Adrenal gland (tissue), 5 donors: ENCODE measurements at regions not wholly inside any gene's neighbourhood (a gene's known extent, or its start where the extent isn't known, plus 50 kb on each side); places are given as distances from the start of the nearest gene placed in this dataset.

Source experiments
- CTCF ChIP-seq, 6 experiments: fragments of 450-650 bp in 4 of 6; fragments of 200-600 bp in 2 of 6; sonication (generic) in 1 of 6; IDR thresholded peaks; 1 replicate in 5 of 6; 2 replicates in 1 of 6; pipeline versions ENCODE4 v1.5.1 to v1.8.0; 2016 to 2021; ENCODE audit warnings: antibody characterized with exemption in 6 of 6, mild to moderate bottlenecking in 2 of 6, moderate library complexity in 1 of 6
- POLR2A ChIP-seq, 2 donors: fragments of 450-650 bp; IDR thresholded peaks; one replicate each; pipeline ENCODE4 v1.6.1; 2017; ENCODE audit warnings: antibody characterized with exemption in 2 of 2, mild to moderate bottlenecking in 2 of 2, moderate library complexity in 1 of 2
- donor health status: DM: no; HTN: no; CAD: no.

GRCh38 chrX:112913807-112914206 is 73.2 kb upstream of the AMOT start:
- TF ChIP-seq CTCF (IDR thresholded peaks at IDR 0.05) (no peak), POLR2A (IDR thresholded peaks at IDR 0.05) (no peak)
